GM18873 (cell line): ENCODE measurements at regions not wholly inside any gene's neighbourhood (a gene's known extent, or its start where the extent isn't known, plus 50 kb on each side); places are given as distances from the start of the nearest gene placed in this dataset.

Experiments
- ATAC-seq: cut with Tn5 transposase; IDR thresholded peaks from one replicate; pipeline ENCODE4 v1.9.1; 2021; ENCODE audit warnings: mild to moderate bottlenecking, moderate library complexity, moderate number of reproducible peaks; ENCODE audit not compliant: unreplicated experiment, low FRiP score

GRCh38 chr11:119523539-119524157 lies 100.7 kb upstream of the THY1 start:
- ATAC-seq: no peak

GRCh38 chr11:119522609-119523008 lies 99.6 kb upstream of the THY1 start:
- ATAC-seq: no peak

GRCh38 chr11:119521551-119521950 lies 98.6 kb upstream of the THY1 start:
- no peak for ATAC-seq

GRCh38 chr11:119520966-119521365 lies 98.0 kb upstream of the THY1 start:
- ATAC-seq: no peak

GRCh38 chr11:119520400-119520799 lies 97.4 kb upstream of the THY1 start:
- ATAC-seq: no peak

- no peak for ATAC-seq
Measured at GRCh38 chr11:119519796-119520195, 96.8 kb upstream of the THY1 start.

- no peak for ATAC-seq
Measured at GRCh38 chr11:119518746-119519730, 96.1 kb upstream of the THY1 start.

- ATAC-seq: no peak
Measured at GRCh38 chr11:119515771-119516400, 92.9 kb upstream of the THY1 start.

GRCh38 chr11:119513806-119514170 lies 90.8 kb upstream of the THY1 start:
- ATAC-seq: no peak

GRCh38 chr11:119513131-119513805 lies 90.3 kb upstream of the THY1 start:
- no peak for ATAC-seq

GRCh38 chr11:119512369-119512768 lies 89.4 kb upstream of the THY1 start:
- no peak for ATAC-seq

- ATAC-seq: no peak
Measured at GRCh38 chr11:119511614-119512306, 88.8 kb upstream of the THY1 start.

GRCh38 chr11:119509969-119510401 lies 87.0 kb upstream of the THY1 start:
- ATAC-seq: no peak

- ATAC-seq: no peak
Measured at GRCh38 chr11:119509282-119509841, 86.4 kb upstream of the THY1 start.

- ATAC-seq: no peak
Measured at GRCh38 chr11:119506436-119506835, 83.5 kb upstream of the THY1 start.

- ATAC-seq: no peak
Measured at GRCh38 chr11:119505861-119506260, 82.9 kb upstream of the THY1 start.

- no peak for ATAC-seq
Measured at GRCh38 chr11:119505071-119505470, 82.1 kb upstream of the THY1 start.

GRCh38 chr11:119504371-119504770 lies 81.4 kb upstream of the THY1 start:
- ATAC-seq: no peak

GRCh38 chr11:119501777-119502405 lies 78.9 kb upstream of the THY1 start:
- ATAC-seq: no peak
